GM23248 (cell line): ENCODE measurements at regions not wholly inside any gene's neighbourhood (a gene's known extent, or its start where the extent isn't known, plus 50 kb on each side); places are given as distances from the start of the nearest gene placed in this dataset.
"Not testable (repeated sequence)": the region's sequence is repeated elsewhere in the genome, so short reads cannot be mapped to it uniquely, and the experiment has no call there.

Source experiments
- DNase-seq: peaks from one replicate; pipeline ENCODE4 v3.0.0-alpha.2; 2015
- H2AFZ ChIP-seq: fragments of 200-600 bp; sonication (generic); 2 replicates; pipeline ENCODE4 v1.6.1; 2016; ENCODE audit warnings: antibody characterized with exemption
- H3F3A ChIP-seq: fragments of 200-600 bp; sonication (generic); 2 replicates; pipeline ENCODE4 v1.6.1; 2016; ENCODE audit warnings: mild to moderate bottlenecking, antibody characterized with exemption, mixed run types; ENCODE audit not compliant: insufficient read depth
- H3K27ac ChIP-seq: fragments of 200-600 bp; sonication (generic); 2 replicates; pipeline ENCODE4 v1.5.1; 2016; ENCODE audit warnings: mild to moderate bottlenecking
- H3K27me3 ChIP-seq: fragments of 200-600 bp; sonication (generic); replicated peaks from 2 replicates; pipeline ENCODE4 v1.6.1; 2016; ENCODE audit warnings: mild to moderate bottlenecking; ENCODE audit not compliant: insufficient read depth
- H3K36me3 ChIP-seq: fragments of 200-600 bp; sonication (generic); 2 replicates; pipeline ENCODE4 v1.6.1; 2016; ENCODE audit warnings: low read depth, mild to moderate bottlenecking
- H3K4me1 ChIP-seq: fragments of 200-600 bp; sonication (generic); 2 replicates; pipeline ENCODE4 v1.6.1; 2016; ENCODE audit warnings: mild to moderate bottlenecking; ENCODE audit not compliant: insufficient read depth
- H3K4me2 ChIP-seq: fragments of 200-600 bp; sonication (generic); one replicate; pipeline ENCODE4 v1.6.1; 2016; ENCODE audit warnings: mild to moderate bottlenecking; ENCODE audit not compliant: unreplicated experiment
- H3K4me3 ChIP-seq: fragments of 200-600 bp; sonication (generic); 2 replicates; pipeline ENCODE4 v1.5.1; 2016; ENCODE audit warnings: mild to moderate bottlenecking
- H3K79me2 ChIP-seq: fragments of 200-600 bp; sonication (generic); 2 replicates; pipeline ENCODE4 v1.6.1; 2016; ENCODE audit warnings: mild to moderate bottlenecking; ENCODE audit not compliant: insufficient read depth
- H3K9ac ChIP-seq: fragments of 200-600 bp; sonication (generic); 2 replicates; pipeline ENCODE4 v1.6.1; 2016; ENCODE audit warnings: mild to moderate bottlenecking
- H3K9me2 ChIP-seq: fragments of 200-600 bp; sonication (generic); 2 replicates; pipeline ENCODE4 v1.6.1; 2016; ENCODE audit warnings: mixed run types, mild to moderate bottlenecking, moderate library complexity; ENCODE audit not compliant: insufficient read depth
- H3K9me3 ChIP-seq: fragments of 200-600 bp; sonication (generic); one replicate; pipeline ENCODE4 v1.6.1; 2017; ENCODE audit warnings: low read depth
- H4K20me1 ChIP-seq: fragments of 200-600 bp; sonication (generic); 2 replicates; pipeline ENCODE4 v1.6.0; 2016; ENCODE audit not compliant: insufficient read depth
- EZH2 ChIP-seq: fragments of 200-600 bp; sonication (generic); IDR thresholded peaks from 2 replicates; pipeline ENCODE4 v1.6.1; 2018; ENCODE audit warnings: antibody characterized with exemption, mild to moderate bottlenecking; ENCODE audit not compliant: insufficient read depth, poor library complexity, severe bottlenecking
- EZH2phosphoT487 ChIP-seq: fragments of 200-600 bp; sonication (generic); IDR thresholded peaks from 2 replicates; pipeline ENCODE4 v1.6.1; 2018; ENCODE audit warnings: antibody characterized with exemption, moderate library complexity, mild to moderate bottlenecking, low read depth; ENCODE audit not compliant: insufficient read depth
- WGBS, 2 experiments: methylation state at CpG; one replicate each; pipeline ENCODE4 v1.1.6; 2015 to 2017; ENCODE audit warnings: low lambda C conversion rate in 2 of 2, low coverage in 1 of 2; ENCODE audit errors: missing lambda C conversion rate in 2 of 2; 5-methylcytosine and 5-hydroxymethylcytosine counted together
- in situ Hi-C: fragments of 300-500 bp; cut with MboI; formaldehyde crosslinking; loops from 2 replicates; pipeline ENCODE4 v1.15.0; 2020

GRCh38 chr4:26239801-26240200, 81.0 kb upstream of the RBPJ start:
- no peak overlapping the region for H3K4me3 ChIP-seq
- TF ChIP-seq EZH2 (no peak), EZH2phosphoT487 (no peak)
- no peaks in the 10 kb centered on the region for H3K27me3 ChIP-seq
- WGBS, 2 experiments = 58 to 61% methylated on average over 5 of the region's 5 CpGs
- in situ Hi-C loops = no loop called here
- no peak overlapping the region for H3K4me2 ChIP-seq
- H3K36me3 ChIP-seq = no peaks in the 10 kb centered on the region
- peaks cover 33% of the 10 kb centered on the region for H3K4me1 ChIP-seq
- peaks cover 14% of the 10 kb centered on the region for H3F3A ChIP-seq
- H3K9me2 ChIP-seq = no peaks in the 10 kb centered on the region
- H4K20me1 ChIP-seq = no peaks in the 10 kb centered on the region
- H2AFZ ChIP-seq = no peak overlapping the region
- DNase-seq = peak; percentile 34
- no peaks in the 10 kb centered on the region for H3K79me2 ChIP-seq
- no peaks in the 10 kb centered on the region for H3K9me3 ChIP-seq
- peak overlapping the region; percentile 41 for H3K9ac ChIP-seq
- H3K27ac ChIP-seq = peak overlapping the region; percentile 66; the same call in 1 of the 2 replicates

GRCh38 chr4:26241179-26241578, 79.6 kb upstream of the RBPJ start:
- Histone ChIP-seq H3K9ac (no peak overlapping the region), H3K4me2 (no peak overlapping the region), H3K36me3 (no peaks in the 10 kb centered on the region), H3K27ac (no peak overlapping the region), H3K4me3 (no peak overlapping the region), H3K4me1 (peaks cover 22% of the 10 kb centered on the region), H3K79me2 (no peaks in the 10 kb centered on the region), H3K9me2 (no peaks in the 10 kb centered on the region), H3F3A (peaks cover 9% of the 10 kb centered on the region), H3K9me3 (no peaks in the 10 kb centered on the region), H4K20me1 (no peaks in the 10 kb centered on the region), H2AFZ (no peak overlapping the region), H3K27me3 (no peaks in the 10 kb centered on the region)
- TF ChIP-seq EZH2 = no peak
- TF ChIP-seq EZH2phosphoT487 = no peak
- in situ Hi-C loops = no loop called here
- 75 to 79% methylated on average over 4 of the region's 4 CpGs for WGBS, 2 experiments
- no peak for DNase-seq

- Histone ChIP-seq H3K9me3 (no peaks in the 10 kb centered on the region), H3K9me2 (no peaks in the 10 kb centered on the region), H3K4me3 (no peak overlapping the region), H3K4me2 (no peak overlapping the region), H3K9ac (no peak overlapping the region), H3K27ac (no peak overlapping the region), H3K79me2 (no peaks in the 10 kb centered on the region), H4K20me1 (no peaks in the 10 kb centered on the region), H3K4me1 (peaks cover 22% of the 10 kb centered on the region), H3K36me3 (no peaks in the 10 kb centered on the region), H2AFZ (no peak overlapping the region), H3F3A (peaks cover 9% of the 10 kb centered on the region), H3K27me3 (no peaks in the 10 kb centered on the region)
- in situ Hi-C loops = no loop called here
- no peak for TF ChIP-seq EZH2phosphoT487
- TF ChIP-seq EZH2 = no peak
- DNase-seq = peak; percentile 58
Observed at GRCh38 chr4:26242451-26242850, 78.4 kb upstream of the RBPJ start.

GRCh38 chr4:26244138-26244537, 76.7 kb upstream of the RBPJ start:
- DNase-seq, H3K9me2 ChIP-seq, H3K79me2 ChIP-seq, H3K4me3 ChIP-seq, H3F3A ChIP-seq, H3K9ac ChIP-seq, H3K27ac ChIP-seq, H3K4me2 ChIP-seq, H3K9me3 ChIP-seq, H3K36me3 ChIP-seq, in situ Hi-C loops, H4K20me1 ChIP-seq, H3K27me3 ChIP-seq, H2AFZ ChIP-seq: not testable (repeated sequence)
- WGBS, 2 experiments = 0% methylated on average over 1 of the region's 1 CpG
- H3K4me1 ChIP-seq = peaks cover 11% of the 10 kb centered on the region

GRCh38 chr4:26248647-26249046, 72.2 kb upstream of the RBPJ start:
- no peaks in the 10 kb centered on the region for H3K27me3 ChIP-seq
- no peaks in the 10 kb centered on the region for H3K9me3 ChIP-seq
- no peak overlapping the region for H2AFZ ChIP-seq
- no peak for DNase-seq
- H3F3A ChIP-seq = no peaks in the 10 kb centered on the region
- no peaks in the 10 kb centered on the region for H3K79me2 ChIP-seq
- no peak overlapping the region for H3K4me3 ChIP-seq
- H3K9me2 ChIP-seq = no peaks in the 10 kb centered on the region
- in situ Hi-C loops = no loop called here
- no peak overlapping the region for H3K27ac ChIP-seq
- no peaks in the 10 kb centered on the region for H3K36me3 ChIP-seq
- no peak overlapping the region for H3K9ac ChIP-seq
- TF ChIP-seq EZH2 = no peak
- TF ChIP-seq EZH2phosphoT487 = no peak
- no peak overlapping the region for H3K4me2 ChIP-seq
- H4K20me1 ChIP-seq = no peaks in the 10 kb centered on the region
- no peaks in the 10 kb centered on the region for H3K4me1 ChIP-seq
